ENCODE measurements at regions not wholly inside any gene's neighbourhood (a gene's known extent, or its start where the extent isn't known, plus 50 kb on each side); places are given as distances from the start of the nearest gene placed in this dataset.

DNA sequence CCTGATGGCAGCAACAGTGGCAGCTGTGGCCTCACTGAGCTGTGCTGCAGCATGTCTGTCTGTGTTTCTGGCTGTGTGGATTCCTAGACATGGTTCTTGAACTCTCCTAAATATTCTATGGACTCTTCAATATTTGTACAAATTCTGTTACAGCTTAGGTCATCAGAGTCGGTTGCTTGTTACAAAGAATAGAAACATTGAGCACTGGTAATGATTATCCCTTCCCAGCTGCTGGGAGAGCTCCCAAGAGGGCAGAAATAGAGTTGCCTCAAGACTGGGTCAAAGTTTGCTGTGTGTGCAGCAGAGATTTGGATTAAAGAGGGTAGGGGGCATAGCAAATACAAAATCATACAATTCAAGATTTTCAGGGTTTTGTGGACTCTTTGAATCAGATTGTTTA lies 337.1 kb upstream of the AKR1E2 start:
- DNase-seq (ENCODE audit: low read depth in 2 of 2): no peak

GRCh38 chr10:4485636-4486035 lies 340.4 kb upstream of the AKR1E2 start:
- no peak for DNase-seq (ENCODE audit: low read depth in 2 of 2)

DNA sequence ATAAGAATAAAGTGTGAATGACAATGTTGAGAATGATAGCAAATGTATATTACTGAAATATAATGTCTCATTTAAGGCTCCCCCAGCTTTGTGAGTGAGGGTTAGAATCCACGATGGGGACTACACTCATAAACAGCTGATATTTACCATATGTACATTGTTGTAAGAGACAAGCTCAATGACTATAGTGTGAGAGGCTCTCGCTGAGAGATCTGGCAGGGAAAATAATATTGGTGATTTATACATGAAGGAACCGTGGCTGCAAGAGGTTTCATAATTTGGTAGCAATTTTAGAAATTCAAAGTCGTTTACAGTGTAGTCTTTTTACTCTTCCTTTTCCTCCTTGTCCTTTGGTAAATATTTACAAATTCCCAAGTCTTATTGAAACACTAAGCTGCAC lies 342.2 kb upstream of the AKR1E2 start:
- no peak for DNase-seq (ENCODE audit: low read depth in 2 of 2)

DNA sequence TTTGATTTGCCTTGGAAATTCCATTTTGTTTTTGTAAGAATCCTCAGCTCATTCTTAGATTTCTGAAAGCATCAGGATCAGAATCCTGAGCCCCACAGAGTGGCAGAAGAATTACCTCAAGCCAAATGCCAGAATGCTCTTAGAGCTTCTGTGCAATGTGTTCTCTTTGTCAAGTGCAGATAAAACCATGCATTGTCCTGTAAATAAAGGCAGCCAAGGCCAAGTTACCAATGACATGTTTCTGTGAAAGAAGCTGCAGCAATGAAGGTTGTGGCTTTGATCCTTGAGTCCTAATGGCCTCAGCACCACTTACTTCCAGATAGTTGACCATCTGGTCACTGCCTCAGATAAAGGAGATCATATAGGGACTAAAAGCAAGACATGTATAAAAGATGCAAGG lies 343.3 kb upstream of the AKR1E2 start:
- DNase-seq (ENCODE audit: low read depth in 2 of 2): no peak

DNA sequence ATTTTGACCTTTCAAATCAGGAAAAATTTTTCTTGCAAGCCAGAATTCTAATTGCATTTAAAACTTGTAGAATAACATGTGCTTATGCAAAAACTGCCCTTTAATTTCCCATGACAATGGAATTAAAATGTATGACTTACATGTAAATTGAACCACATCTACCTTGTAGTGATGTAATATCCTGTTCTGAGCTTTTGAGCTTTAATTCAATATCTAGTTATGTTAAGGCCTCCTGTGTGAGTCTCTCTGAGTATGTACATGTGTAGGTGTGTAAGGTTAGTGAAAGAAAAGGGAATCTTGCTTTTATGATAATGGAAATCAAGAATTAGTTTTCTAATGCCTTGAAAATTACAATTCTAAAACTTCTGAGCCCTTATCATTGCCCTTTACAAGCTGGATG lies 344.8 kb upstream of the AKR1E2 start:
- DNase-seq (ENCODE audit: low read depth in 2 of 2): no peak

DNA sequence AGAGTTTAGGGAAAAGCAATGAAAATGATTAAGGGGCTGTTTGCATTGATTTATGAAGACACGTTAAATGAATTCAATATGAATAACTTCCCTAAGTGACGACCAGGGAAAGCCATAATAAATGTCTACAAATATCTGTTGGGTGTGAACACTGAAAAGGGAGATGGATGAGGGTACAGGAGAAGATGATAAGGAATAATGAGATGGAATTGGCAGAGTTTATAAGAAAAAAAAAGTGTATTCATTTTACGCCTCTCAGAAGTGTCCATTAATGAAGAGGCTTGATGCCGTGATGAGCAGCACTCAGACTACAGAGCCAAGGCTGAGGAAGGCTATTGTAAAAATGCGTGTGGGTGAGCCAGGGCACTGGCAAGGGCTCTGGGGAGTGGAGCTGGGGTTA lies 346.7 kb upstream of the AKR1E2 start:
- no peak for DNase-seq (ENCODE audit: low read depth in 2 of 2)

DNA sequence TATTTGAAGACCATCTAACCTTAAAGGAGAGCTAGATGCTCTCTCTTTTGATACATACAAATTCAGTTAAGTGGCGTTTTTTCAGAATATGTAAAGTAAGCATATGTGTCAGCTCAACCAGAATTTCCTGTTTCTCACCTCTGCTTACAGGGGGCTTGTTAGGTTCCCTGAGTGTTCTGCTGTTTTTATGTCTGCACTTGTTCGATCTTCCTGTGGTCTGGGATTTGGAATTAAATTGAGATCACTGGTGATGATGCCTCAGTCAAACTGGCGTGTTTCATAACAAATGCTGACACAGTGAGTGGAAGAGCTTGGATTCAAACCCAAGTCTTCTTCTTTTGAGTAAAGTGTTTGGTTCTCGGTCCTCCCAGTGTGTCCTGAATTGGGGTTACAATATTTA lies 348.3 kb upstream of the AKR1E2 start:
- DNase-seq (ENCODE audit: low read depth in 2 of 2): no peak

DNA sequence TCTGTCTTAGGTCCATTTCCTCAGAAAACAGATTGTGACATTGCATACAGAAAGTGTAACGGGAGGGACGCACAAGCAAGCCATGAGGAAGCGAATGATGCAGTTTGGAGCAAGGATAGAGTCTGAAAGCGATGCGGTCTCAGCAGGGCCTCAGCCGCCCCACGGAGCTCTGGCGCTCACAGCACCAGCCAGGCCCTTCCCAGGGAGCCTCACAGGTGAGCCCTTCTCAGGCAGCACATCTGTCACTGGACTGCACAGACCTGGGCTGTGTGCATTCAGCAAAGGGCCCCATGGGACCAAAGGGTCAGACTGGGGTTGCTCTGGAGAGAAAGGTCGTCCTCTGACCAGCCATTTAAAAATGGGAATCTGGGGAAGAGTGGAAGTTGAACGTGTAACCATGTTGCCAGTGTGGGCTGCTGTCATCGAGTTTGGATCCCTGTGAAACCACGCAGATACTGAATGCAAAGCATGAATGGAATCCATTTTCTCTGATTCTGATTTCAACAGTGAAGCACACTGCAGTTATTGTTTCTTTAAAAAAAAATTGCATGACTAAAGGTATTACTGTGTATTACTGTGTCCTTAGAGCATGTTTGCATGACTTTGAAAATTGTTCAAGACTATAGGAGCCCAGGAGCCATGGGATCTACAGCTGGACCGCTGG lies 350.0 kb upstream of the AKR1E2 start:
- DNase-seq (ENCODE audit: low read depth in 2 of 2): no peak

DNA sequence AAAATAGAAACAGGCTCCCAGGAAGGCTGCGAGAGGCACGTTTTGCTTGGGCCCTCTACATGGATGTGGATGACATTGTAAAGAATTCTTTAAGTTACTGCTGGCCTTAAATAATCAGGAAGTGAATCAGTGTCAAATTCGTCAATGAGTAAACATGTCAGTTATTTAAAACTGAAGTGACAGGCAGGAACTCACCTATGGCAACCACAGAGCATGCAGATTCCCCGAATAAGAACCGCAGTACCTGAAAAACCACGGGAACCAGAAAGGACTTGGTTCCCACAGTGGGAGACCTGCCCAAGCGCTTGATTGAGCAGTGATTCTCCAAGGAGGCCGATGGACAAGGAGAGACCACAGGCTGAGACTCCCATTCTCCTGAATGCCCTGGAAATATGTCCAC lies 351.2 kb upstream of the AKR1E2 start:
- no peak for DNase-seq (ENCODE audit: low read depth in 2 of 2)

DNA sequence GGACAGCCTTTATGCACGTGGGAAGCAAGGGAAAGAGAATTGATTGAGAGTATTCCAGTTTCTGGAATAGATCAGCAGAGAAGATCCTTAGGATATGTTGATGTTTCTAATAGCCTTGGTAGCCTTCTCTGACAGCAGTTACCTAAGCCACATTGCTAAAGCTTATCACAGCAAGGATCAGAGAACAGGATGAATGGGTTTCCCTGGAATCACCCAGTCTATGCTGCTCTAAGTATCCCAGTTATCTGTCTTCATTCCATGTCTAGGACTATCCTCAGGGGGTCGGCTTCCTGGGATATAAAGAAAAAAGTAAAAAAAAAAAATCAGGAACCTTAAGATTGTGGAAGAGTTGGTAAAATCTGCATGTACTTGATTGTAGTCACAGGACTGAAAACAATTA lies 352.0 kb upstream of the AKR1E2 start:
- DNase-seq (ENCODE audit: low read depth in 2 of 2): no peak

GRCh38 chr10:4472190-4472904 lies 353.7 kb upstream of the AKR1E2 start:
- DNase-seq (ENCODE audit: low read depth in 2 of 2): no peak

GRCh38 chr10:4470231-4470835 lies 355.7 kb upstream of the AKR1E2 start:
- no peak for DNase-seq (ENCODE audit: low read depth in 2 of 2)

DNA sequence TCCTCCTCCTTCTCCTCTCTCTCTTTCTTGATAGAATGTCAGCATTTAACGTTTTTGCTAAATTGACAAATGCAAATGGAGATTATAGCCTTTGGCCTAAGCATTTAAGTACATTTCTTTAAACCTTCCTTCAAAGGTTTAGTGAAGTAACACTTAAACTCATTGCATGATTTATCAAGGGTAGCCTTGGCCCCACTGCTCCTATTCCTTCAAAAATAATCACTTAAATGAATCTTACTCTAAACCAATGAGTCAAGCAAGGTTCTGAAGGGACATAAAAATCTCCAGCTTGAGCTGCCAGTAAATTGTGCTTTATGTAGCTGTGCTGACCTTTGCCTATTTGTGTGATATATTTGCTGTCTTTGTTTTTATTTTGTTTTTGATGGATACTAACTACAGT lies 358.5 kb upstream of the AKR1E2 start:
- no peak for DNase-seq (ENCODE audit: low read depth in 2 of 2)

DNA sequence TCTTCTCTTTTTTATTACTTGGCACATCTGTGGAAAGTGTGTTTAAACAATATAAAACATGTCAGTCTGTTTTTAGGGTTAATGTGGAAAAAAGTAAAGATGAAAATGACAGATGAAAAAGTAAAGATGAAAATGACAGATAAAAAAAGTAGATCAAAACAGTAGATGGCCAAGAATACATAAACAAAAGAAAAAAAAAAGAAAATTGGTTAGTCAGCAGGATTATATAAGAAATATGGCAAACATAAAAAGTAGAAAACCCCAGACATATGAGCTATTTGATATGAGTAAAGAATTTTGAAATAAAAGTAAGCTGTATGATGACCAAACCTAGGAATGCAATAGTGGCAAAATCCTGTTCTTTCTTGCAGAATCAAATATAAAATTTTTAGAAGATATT lies 365.7 kb upstream of the AKR1E2 start:
- no peak for DNase-seq (ENCODE audit: low read depth in 2 of 2)

DNA sequence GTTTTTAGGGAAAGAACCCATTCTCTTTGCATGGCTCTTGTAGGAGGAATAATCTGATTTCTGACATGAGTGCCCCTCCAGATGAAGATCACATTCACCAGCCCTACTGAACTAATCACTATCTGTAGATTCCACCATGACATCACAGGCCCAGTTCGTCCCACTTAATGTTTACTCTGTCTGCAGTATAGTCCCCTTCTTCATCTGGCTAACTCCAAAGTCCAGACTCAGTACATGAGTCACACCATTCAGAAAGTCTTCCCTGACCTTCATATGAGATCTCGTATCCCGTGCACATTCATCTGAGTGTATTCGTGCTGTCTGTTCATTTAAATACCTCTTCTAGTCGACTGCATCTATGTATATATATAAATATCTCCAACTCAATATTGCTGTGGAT lies 366.5 kb upstream of the AKR1E2 start:
- DNase-seq (ENCODE audit: low read depth in 2 of 2): no peak

GRCh38 chr10:4457597-4457996 lies 368.4 kb upstream of the AKR1E2 start:
- DNase-seq (ENCODE audit: low read depth in 2 of 2): no peak

DNA sequence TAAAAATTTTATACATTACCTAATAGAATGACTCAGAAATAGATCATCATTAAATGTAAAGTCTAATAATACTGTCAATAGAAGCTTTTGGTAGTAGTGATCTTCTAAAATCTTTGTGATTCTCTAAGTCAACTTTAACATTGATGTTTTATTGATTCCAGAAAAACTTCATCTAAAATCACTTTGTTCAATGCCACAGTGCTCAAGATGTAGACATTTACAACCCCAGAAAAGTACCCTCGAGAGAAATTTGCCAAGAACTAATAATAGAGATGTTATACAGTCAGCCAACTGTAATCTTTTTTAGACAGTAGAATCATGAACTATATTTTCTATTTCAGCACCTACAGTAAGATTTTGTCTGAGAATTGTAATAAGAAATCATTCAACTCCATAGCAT lies 369.2 kb upstream of the AKR1E2 start:
- DNase-seq (ENCODE audit: low read depth in 2 of 2): no peak

- no peak for DNase-seq (ENCODE audit: low read depth in 2 of 2)
These were observed 369.7 kb upstream of the AKR1E2 start for GRCh38 chr10:4456279-4456678.

GRCh38 chr10:4453950-4454349 lies 372.1 kb upstream of the AKR1E2 start:
- no peak for DNase-seq (ENCODE audit: low read depth in 2 of 2)

GRCh38 chr10:4453276-4453675 lies 372.7 kb upstream of the AKR1E2 start:
- no peak for DNase-seq (ENCODE audit: low read depth in 2 of 2)

DNA sequence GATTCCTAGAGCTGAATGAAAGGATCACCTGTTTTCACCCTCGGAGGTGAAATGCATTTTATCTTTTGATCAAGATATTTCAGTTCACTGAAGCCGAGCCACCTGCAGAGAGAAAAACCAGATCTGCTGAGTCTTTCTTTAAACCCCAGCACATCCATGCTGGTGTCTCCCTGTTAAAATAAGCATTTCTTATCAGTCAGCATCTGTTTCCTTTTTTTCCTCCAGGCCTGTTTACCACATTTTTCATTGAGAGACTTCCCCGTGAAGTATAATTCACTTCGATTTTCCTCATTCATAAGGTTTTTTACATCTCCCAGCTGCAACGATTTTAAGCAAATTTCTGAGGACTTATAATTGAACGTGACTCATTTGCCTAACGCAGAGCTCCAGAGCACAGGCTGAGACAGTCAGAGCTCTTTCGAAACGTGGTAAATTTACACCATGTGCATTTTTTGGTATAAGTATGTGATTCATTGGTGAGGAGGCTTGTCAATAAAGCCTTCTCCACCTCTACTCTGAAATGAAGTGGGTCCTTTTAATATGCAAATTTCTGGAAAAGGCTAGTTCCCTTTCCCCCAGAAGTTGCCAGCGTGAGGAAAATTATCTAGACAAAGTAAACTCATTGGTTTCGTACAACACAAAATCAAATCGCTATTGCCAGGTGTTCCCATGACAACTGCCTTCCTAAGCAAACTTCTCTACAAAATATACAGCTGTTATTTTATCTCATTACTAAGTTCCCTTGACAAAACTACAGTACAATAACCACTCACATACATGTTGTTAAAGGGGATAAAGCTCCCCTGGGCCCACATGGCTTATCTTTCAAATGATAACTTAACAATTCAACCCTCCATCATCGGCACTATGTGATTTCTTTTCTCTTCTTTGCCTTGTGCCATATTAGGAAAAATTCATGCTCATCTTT lies 374.8 kb upstream of the AKR1E2 start:
- no peak for DNase-seq (ENCODE audit: low read depth in 2 of 2)

DNA sequence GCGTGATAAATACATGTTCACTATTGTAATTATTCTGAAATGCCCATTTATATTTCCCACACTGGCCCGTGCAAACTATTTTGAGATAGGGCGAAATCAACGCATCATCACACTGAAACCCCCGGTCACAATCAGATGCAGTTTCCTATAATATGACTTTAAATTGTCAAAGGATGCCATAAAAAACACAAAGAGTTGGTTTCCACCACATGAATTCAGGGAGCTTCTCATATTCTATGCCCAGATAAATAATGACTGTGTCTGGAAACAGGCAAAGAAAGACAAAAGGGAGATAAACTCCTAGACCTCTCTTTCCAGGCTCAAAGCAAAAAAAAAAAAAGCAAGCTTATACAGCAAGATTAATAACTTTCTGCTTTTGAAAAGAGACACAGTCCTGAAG lies 375.8 kb upstream of the AKR1E2 start:
- no peak for DNase-seq (ENCODE audit: low read depth in 2 of 2)

Measured in stimulated activated CD8-positive, alpha-beta memory T cell treated with anti-CD3 and anti-CD28 coated beads, Interleukin-7, amount 100 ng/mL, for 4 hours (primary cell).